PC-9 (cell line): ENCODE measurements at regions not wholly inside any gene's neighbourhood (a gene's known extent, or its start where the extent isn't known, plus 50 kb on each side); places are given as distances from the start of the nearest gene placed in this dataset.

ENCODE experiments used
- EZH2 ChIP-seq: fragments of 200-600 bp; sonication (generic); IDR thresholded peaks from 2 replicates; pipeline ENCODE4 v1.8.0; 2017; ENCODE audit warnings: antibody characterized with exemption, low read depth
- TF ChIP-seq, protein P1 (sequence below): fragments of 200-600 bp; sonication (generic); conservative IDR thresholded peaks from 2 replicates; pipeline ENCODE4 v1.6.1; 2017; ENCODE audit warnings: mixed run types, antibody characterized with exemption, mild to moderate bottlenecking, moderate library complexity

DNA sequence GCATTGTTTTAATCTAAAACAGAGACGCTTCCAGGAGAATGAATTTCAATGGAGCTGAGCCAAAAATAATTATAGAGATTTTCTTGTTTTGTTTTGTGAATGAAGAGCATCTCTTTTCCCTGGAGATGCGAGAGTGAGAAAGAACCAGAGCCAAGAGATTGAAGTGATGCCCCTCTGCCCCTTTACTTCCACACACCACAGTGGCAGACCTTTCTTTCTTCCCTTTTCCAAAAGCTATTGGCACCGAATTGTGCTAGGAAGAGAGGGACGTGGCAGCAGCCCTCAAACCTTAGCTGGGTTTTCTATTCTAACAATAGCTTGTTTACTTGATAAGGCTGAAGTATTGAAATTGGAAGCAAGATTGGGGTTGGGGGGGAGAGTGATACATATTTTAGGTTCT lies 133.0 kb upstream of the TMEM161B start:
- TF ChIP-seq, protein P1, sequence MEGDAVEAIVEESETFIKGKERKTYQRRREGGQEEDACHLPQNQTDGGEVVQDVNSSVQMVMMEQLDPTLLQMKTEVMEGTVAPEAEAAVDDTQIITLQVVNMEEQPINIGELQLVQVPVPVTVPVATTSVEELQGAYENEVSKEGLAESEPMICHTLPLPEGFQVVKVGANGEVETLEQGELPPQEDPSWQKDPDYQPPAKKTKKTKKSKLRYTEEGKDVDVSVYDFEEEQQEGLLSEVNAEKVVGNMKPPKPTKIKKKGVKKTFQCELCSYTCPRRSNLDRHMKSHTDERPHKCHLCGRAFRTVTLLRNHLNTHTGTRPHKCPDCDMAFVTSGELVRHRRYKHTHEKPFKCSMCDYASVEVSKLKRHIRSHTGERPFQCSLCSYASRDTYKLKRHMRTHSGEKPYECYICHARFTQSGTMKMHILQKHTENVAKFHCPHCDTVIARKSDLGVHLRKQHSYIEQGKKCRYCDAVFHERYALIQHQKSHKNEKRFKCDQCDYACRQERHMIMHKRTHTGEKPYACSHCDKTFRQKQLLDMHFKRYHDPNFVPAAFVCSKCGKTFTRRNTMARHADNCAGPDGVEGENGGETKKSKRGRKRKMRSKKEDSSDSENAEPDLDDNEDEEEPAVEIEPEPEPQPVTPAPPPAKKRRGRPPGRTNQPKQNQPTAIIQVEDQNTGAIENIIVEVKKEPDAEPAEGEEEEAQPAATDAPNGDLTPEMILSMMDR = no peak
- no peak for TF ChIP-seq EZH2
